Heart right ventricle (tissue), 16 donors: ENCODE measurements at regions not wholly inside any gene's neighbourhood (a gene's known extent, or its start where the extent isn't known, plus 50 kb on each side); places are given as distances from the start of the nearest gene placed in this dataset.

Experiments used
- ATAC-seq, 8 donors: fragments of 200-7000 bp; cut with Tn5 transposase; one replicate each; pipeline ENCODE4 v1.9.1; 2020; ENCODE audit warnings: mild to moderate bottlenecking in 8 of 8, moderate library complexity in 8 of 8, moderate number of reproducible peaks in 1 of 8
- DNase-seq, 2 donors: peaks; one replicate each; pipeline ENCODE4 v3.0.0-alpha.2; 2020
- H3K27ac ChIP-seq, 10 donors: fragments of 200-600 bp; sonication (generic) in 2 of 10; one replicate each; pipeline versions ENCODE4 v1.5.0 to v1.8.0; 2020 to 2022; ENCODE audit warnings: mild to moderate bottlenecking in 3 of 10
- H3K27me3 ChIP-seq, 7 donors: fragments of 200-600 bp; one replicate each; pipeline ENCODE4 v1.8.0; 2021 to 2022; ENCODE audit warnings: mild to moderate bottlenecking in 2 of 7
- H3K36me3 ChIP-seq, 9 donors: fragments of 200-600 bp; sonication (generic) in 1 of 9; one replicate each; pipeline versions ENCODE4 v1.5.0 to v1.8.0; 2020 to 2022; ENCODE audit warnings: mild to moderate bottlenecking in 2 of 9
- H3K4me1 ChIP-seq, 9 donors: fragments of 200-600 bp; sonication (generic) in 1 of 9; one replicate each; pipeline versions ENCODE4 v1.5.0 to v1.8.0; 2020 to 2022; ENCODE audit warnings: mild to moderate bottlenecking in 4 of 9
- H3K4me3 ChIP-seq, 10 donors: fragments of 200-600 bp; sonication (generic) in 2 of 10; one replicate each; pipeline versions ENCODE4 v1.5.0 to v1.8.0; 2020 to 2022; ENCODE audit warnings: mild to moderate bottlenecking in 7 of 10, moderate library complexity in 2 of 10
- H3K9me3 ChIP-seq, 11 donors: fragments of 200-600 bp in 10 of 11; sonication (generic) in 2 of 11; one replicate each; pipeline versions ENCODE4 v1.5.0 to v1.8.0; 2013 to 2022; ENCODE audit warnings: mild to moderate bottlenecking in 2 of 11, control low read depth in 1 of 11, moderate library complexity in 1 of 11
- WGBS, 2 donors: extraction: QIAGEN DNeasy Blood & Tissue Kit; methylation state at CpG; one replicate each; pipeline ENCODE4 v1.1.7; 2013; ENCODE audit warnings: inconsistent platforms in 1 of 2; 5-methylcytosine and 5-hydroxymethylcytosine counted together
- intact Hi-C, 10 donors: fragments of 100-400 bp; cut with DNase I; formaldehyde crosslinking; loops; one replicate each; pipeline versions ENCODE4 v1.11.1 to v1.14.2; 2022
- TF ChIP-seq, protein P1 (sequence below), 9 donors: fragments of 200-600 bp; sonication (generic) in 2 of 9; IDR thresholded peaks; one replicate each; pipeline versions ENCODE4 v1.5.0 to v1.8.0; 2021 to 2022; ENCODE audit warnings: antibody characterized with exemption in 9 of 9, mild to moderate bottlenecking in 5 of 9, moderate library complexity in 1 of 9
- donor health status: Arrhythmogenic right ventricular cardiomyopathy.
- donor health status: ischemic (EF 13 %, LVEDD 7.1; RV severe dilation, severe dysfunction).
- donor health status: healthy with polysubstance abuse.
- donor health status: DM: no; HTN: yes; CAD: no.
- donor health status: DM: no; HTN: no; CAD: no.
- donor health status: ischemic (EF 25% LVEDD 6.9; RV normal size, moderate dysfunction).
- donor health status: ischemic (EF 25% LVEDD 5.7; RV mildly dilated, moderate dysfunction).
- donor health status: healthy.
- donor health status: DM: yes; HTN: yes; CAD: no.
- donor health status: Ischemic cardiomyopathy.
- donor health status: ischemic (EF 35%, LVEDD 5.7; RV mildly dilated, moderate dysfunction).
- donor health status: nonischemic (EF 11% LVEDD 7.7; RV severe dilation, severe dysfunction).
- donor health status: DM: yes; HTN: yes; CAD: no.
- donor health status: PGD.
- donor health status: ischemic (EF 29% LVEDD 5.4; RV normal size, mild dysfunction).
- donor health status: nonischemic (EF 23%, LVEDD 6.1; RV moderate dilation, normal function).

DNA sequence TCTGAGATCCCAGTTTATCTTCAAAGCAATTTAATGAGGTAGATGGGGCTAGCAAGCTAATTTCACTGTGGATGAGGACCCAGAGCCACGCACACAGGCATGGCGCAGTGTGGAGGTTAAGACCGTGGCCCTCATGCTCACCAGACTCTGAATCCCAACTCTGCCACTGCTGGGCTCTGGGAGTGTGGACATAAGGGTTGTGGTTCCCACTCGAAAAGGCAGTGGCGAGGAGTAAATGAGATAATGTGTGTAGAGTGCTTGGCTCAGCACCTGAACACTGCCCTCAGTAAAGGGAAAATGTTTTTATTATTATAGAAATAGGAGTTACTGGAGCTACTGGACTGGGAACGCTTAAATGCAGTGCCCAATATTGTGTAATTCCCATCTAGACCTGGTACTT is 243.5 kb upstream of the TPM1 start:
- ATAC-seq (peak in 2 of 8 donors; percentile 22 to 24), DNase-seq (no peak)
- Histone ChIP-seq H3K27ac (peak overlapping the region in 4 of 10 donors; percentile 14 to 62 (median 30)), H3K27me3 (no peaks in the 10 kb centered on the region), H3K4me3 (no peak overlapping the region), H3K4me1 (peaks cover 0 to 14% (median 3%) of the 10 kb centered on the region in 9 donors), H3K9me3 (no peaks in the 10 kb centered on the region), H3K36me3 (peaks cover 0 to 77% (median 13%) of the 10 kb centered on the region in 9 donors)
- TF ChIP-seq, protein P1, sequence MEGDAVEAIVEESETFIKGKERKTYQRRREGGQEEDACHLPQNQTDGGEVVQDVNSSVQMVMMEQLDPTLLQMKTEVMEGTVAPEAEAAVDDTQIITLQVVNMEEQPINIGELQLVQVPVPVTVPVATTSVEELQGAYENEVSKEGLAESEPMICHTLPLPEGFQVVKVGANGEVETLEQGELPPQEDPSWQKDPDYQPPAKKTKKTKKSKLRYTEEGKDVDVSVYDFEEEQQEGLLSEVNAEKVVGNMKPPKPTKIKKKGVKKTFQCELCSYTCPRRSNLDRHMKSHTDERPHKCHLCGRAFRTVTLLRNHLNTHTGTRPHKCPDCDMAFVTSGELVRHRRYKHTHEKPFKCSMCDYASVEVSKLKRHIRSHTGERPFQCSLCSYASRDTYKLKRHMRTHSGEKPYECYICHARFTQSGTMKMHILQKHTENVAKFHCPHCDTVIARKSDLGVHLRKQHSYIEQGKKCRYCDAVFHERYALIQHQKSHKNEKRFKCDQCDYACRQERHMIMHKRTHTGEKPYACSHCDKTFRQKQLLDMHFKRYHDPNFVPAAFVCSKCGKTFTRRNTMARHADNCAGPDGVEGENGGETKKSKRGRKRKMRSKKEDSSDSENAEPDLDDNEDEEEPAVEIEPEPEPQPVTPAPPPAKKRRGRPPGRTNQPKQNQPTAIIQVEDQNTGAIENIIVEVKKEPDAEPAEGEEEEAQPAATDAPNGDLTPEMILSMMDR (IDR thresholded peaks at IDR 0.05), result no peak
- intact Hi-C loops, result loop anchor here in 1 of 10 donors (10.0 kb wide), 1 partner anchor 226 kb away; no protein-coding TSS in a partner anchor
- 76 to 85% methylated on average over 6 of the region's 6 CpGs for WGBS, 2 donors

GRCh38 chr15:62799919-62800318 is 242.6 kb upstream of the TPM1 start:
- 41 to 59% methylated on average over 3 of the region's 3 CpGs for WGBS, 2 donors
- H3K9me3 ChIP-seq, result no peaks in the 10 kb centered on the region
- TF ChIP-seq, protein P1 (IDR thresholded peaks at IDR 0.05), result no peak
- peak; percentile 48 to 88 (median 71) for ATAC-seq
- peaks cover 0 to 14% (median 3%) of the 10 kb centered on the region in 9 donors for H3K4me1 ChIP-seq
- peak overlapping the region in 8 of 10 donors; percentile 14 to 62 (median 44) for H3K27ac ChIP-seq
- H3K27me3 ChIP-seq, result no peaks in the 10 kb centered on the region
- DNase-seq, result peak; percentile 44 to 51
- peaks cover 0 to 83% (median 13%) of the 10 kb centered on the region in 9 donors for H3K36me3 ChIP-seq
- no peak overlapping the region for H3K4me3 ChIP-seq
- intact Hi-C loops, result loop anchor here in 1 of 10 donors (10.0 kb wide), 1 partner anchor 225 kb away; no protein-coding TSS in a partner anchor

DNA sequence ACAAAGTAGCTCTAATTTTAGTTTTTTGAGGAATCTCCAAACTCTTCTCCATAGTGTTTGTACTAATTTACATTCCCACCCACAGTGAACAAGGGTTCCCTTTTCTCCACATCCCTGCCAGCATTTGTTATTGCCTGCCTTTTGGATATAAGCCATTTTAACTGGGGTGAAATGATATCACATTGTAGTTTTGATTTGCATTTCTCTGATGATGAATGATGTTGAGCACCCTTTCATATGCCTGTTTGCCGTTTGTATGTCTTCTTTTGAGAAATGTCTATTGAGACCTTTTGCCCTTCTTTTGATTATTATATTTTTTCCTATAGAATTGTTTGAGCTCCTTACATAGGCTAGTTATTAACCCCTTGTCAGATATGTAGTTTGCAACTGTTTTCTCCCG is 239.9 kb upstream of the TPM1 start:
- Histone ChIP-seq H3K36me3 (peaks cover 0 to 93% (median 22%) of the 10 kb centered on the region in 9 donors), H3K27me3 (no peaks in the 10 kb centered on the region), H3K27ac (no peak overlapping the region), H3K4me1 (peaks cover 0 to 14% (median 3%) of the 10 kb centered on the region in 9 donors), H3K9me3 (no peaks in the 10 kb centered on the region), H3K4me3 (no peak overlapping the region)
- DNase-seq (no peak), ATAC-seq (no peak)
- TF ChIP-seq, protein P1 (IDR thresholded peaks at IDR 0.05), result no peak
- WGBS, 2 donors, result 86 to 89% methylated on average over 2 of the region's 2 CpGs
- intact Hi-C loops, result no loop called here

GRCh38 chr15:62803856-62804400 is 238.6 kb upstream of the TPM1 start:
- H3K36me3 ChIP-seq, result peaks cover 0 to 93% (median 21%) of the 10 kb centered on the region in 9 donors
- no peaks in the 10 kb centered on the region for H3K9me3 ChIP-seq
- H3K4me1 ChIP-seq, result peaks cover 0 to 14% (median under 1%) of the 10 kb centered on the region in 9 donors
- WGBS, 2 donors, result 98 to 99% methylated on average over 5 of the region's 5 CpGs
- H3K27me3 ChIP-seq, result no peaks in the 10 kb centered on the region
- no peak overlapping the region for H3K27ac ChIP-seq
- intact Hi-C loops, result no loop called here
- DNase-seq (no peak), ATAC-seq (no peak)
- TF ChIP-seq, protein P1 (IDR thresholded peaks at IDR 0.05), result no peak
- no peak overlapping the region for H3K4me3 ChIP-seq
